ENCODE measurements at regions not wholly inside any gene's neighbourhood (a gene's known extent, or its start where the extent isn't known, plus 50 kb on each side); places are given as distances from the start of the nearest gene placed in this dataset.

- Histone ChIP-seq H3K9me3 (ENCODE audit: low read length) (no peaks in the 10 kb centered on the region), H3K9ac (ENCODE audit: insufficient read depth, low read depth, low read length) (no peak overlapping the region), H3K27ac (ENCODE audit: extremely low read length, insufficient read depth, low read length) (no peak overlapping the region), H4K20me1 (ENCODE audit: insufficient read depth, low read length) (no peaks in the 10 kb centered on the region), H3K4me2 (ENCODE audit: low read depth, low read length) (no peak overlapping the region), H3K4me3 (replicated peaks in 1 of 3; ENCODE audit: insufficient read depth in 1 of 3, low read depth in 2 of 3, low read length in 3 of 3) (no peak overlapping the region), H3K36me3 (replicated peaks in 1 of 2; ENCODE audit: control insufficient read depth in 1 of 2, insufficient read depth in 2 of 2, low read length in 2 of 2) (no peaks in the 10 kb centered on the region), H3K79me2 (ENCODE audit: insufficient read depth, low read length) (no peaks in the 10 kb centered on the region), H3K4me1 (ENCODE audit: insufficient read depth, low read length) (no peaks in the 10 kb centered on the region), H2AFZ (ENCODE audit: low read length) (no peak overlapping the region), H3K27me3 (ENCODE audit: control insufficient read depth in 1 of 2, insufficient read depth in 2 of 2, low read length in 2 of 2) (no peaks in the 10 kb centered on the region)
- POLR2A ChIA-PET, result no interaction called here
- in situ Hi-C loops (cut with HindIII; ENCODE audit: extremely low pct_ligation_motif_present, low pct_unique_long_range_greater_than_20kb), result no loop called here
- intact Hi-C loops (cut with micrococcal nuclease; ENCODE audit: unreplicated experiment), result no loop called here
- TF ChIP-seq KAT7 (CRISPR knock-in tag; IDR thresholded peaks at IDR 0.05; ENCODE audit: borderline replicate concordance) (no peak), PLSCR1 (CRISPR knock-in tag; IDR thresholded peaks at IDR 0.05; ENCODE audit: borderline replicate concordance) (no peak), ZBTB44 (CRISPR knock-in tag; IDR thresholded peaks at IDR 0.05) (no peak), ZNF562 (CRISPR knock-in tag; IDR thresholded peaks at IDR 0.05; ENCODE audit: borderline replicate concordance) (no peak), ZNF326 (CRISPR knock-in tag; IDR thresholded peaks at IDR 0.05; ENCODE audit: borderline replicate concordance) (no peak), MIER2 (CRISPR knock-in tag; IDR thresholded peaks at IDR 0.05) (no peak), PTBP1 (IDR thresholded peaks at IDR 0.05; ENCODE audit: low read depth, low read length, poor library complexity, severe bottlenecking) (no peak), ZNF644 (CRISPR knock-in tag; IDR thresholded peaks at IDR 0.05; ENCODE audit: low read depth) (no peak), GABPB1 (CRISPR knock-in tag; IDR thresholded peaks at IDR 0.05) (no peak), KMT2A (CRISPR knock-in tag; IDR thresholded peaks at IDR 0.05) (no peak), ATAD3A (CRISPR knock-in tag; IDR thresholded peaks at IDR 0.05) (no peak), KLF13 (CRISPR knock-in tag; IDR thresholded peaks at IDR 0.05) (no peak), ZNF878 (CRISPR knock-in tag; IDR thresholded peaks at IDR 0.05) (no peak), POGZ (CRISPR knock-in tag; IDR thresholded peaks at IDR 0.05) (no peak), ZSCAN9 (CRISPR knock-in tag; IDR thresholded peaks at IDR 0.05; ENCODE audit: borderline replicate concordance) (no peak)
- TF ChIP-seq, protein P1, sequence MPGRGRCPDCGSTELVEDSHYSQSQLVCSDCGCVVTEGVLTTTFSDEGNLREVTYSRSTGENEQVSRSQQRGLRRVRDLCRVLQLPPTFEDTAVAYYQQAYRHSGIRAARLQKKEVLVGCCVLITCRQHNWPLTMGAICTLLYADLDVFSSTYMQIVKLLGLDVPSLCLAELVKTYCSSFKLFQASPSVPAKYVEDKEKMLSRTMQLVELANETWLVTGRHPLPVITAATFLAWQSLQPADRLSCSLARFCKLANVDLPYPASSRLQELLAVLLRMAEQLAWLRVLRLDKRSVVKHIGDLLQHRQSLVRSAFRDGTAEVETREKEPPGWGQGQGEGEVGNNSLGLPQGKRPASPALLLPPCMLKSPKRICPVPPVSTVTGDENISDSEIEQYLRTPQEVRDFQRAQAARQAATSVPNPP (CRISPR knock-in tag; IDR thresholded peaks at IDR 0.05), result no peak
- TF ChIP-seq, protein P2, sequence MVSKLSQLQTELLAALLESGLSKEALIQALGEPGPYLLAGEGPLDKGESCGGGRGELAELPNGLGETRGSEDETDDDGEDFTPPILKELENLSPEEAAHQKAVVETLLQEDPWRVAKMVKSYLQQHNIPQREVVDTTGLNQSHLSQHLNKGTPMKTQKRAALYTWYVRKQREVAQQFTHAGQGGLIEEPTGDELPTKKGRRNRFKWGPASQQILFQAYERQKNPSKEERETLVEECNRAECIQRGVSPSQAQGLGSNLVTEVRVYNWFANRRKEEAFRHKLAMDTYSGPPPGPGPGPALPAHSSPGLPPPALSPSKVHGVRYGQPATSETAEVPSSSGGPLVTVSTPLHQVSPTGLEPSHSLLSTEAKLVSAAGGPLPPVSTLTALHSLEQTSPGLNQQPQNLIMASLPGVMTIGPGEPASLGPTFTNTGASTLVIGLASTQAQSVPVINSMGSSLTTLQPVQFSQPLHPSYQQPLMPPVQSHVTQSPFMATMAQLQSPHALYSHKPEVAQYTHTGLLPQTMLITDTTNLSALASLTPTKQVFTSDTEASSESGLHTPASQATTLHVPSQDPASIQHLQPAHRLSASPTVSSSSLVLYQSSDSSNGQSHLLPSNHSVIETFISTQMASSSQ (IDR thresholded peaks at IDR 0.05; ENCODE audit: low read depth), result no peak
- TF ChIP-seq, protein P2 (CRISPR knock-in tag; IDR thresholded peaks at IDR 0.05; ENCODE audit: borderline replicate concordance), result no peak
- no peak for ATAC-seq
- no TSS peak for BruUV-seq (replicated peaks)
- WGBS (ENCODE audit: low lambda C conversion rate), result 37% methylated on average over 2 of the region's 2 CpGs
- DNase-seq (ENCODE audit: low spot score), result no peak
- FAIRE-seq, result no peak
- CTCF ChIA-PET (ENCODE audit: low intra/inter-chr PET ratio, low total read pairs), result no interaction called here
These were observed 601.0 kb upstream of the LINC00305 start for GRCh38 chr18:64749884-64750283.
